Mesodermal cell (in vitro differentiated cells): ENCODE measurements at regions not wholly inside any gene's neighbourhood (a gene's known extent, or its start where the extent isn't known, plus 50 kb on each side); places are given as distances from the start of the nearest gene placed in this dataset.
A peak's percentile ranks its signal among the peaks of the same experiment; 100 is the strongest.
"Not testable (repeated sequence)": the region's sequence is repeated elsewhere in the genome, so short reads cannot be mapped to it uniquely, and the experiment has no call there.

ENCODE experiments used
- H3K27ac ChIP-seq: 2 replicates; pipeline ENCODE4 v1.7.0; 2013; ENCODE audit warnings: mild to moderate bottlenecking, low read depth, low read length, moderate library complexity; ENCODE audit not compliant: severe bottlenecking
- H3K36me3 ChIP-seq: 2 replicates; pipeline ENCODE4 v1.7.1; 2013; ENCODE audit warnings: mild to moderate bottlenecking, low read length, moderate library complexity; ENCODE audit not compliant: control insufficient read depth, insufficient read depth
- H3K4me1 ChIP-seq: one replicate; pipeline ENCODE4 v1.7.1; 2013; ENCODE audit warnings: mild to moderate bottlenecking, low read length; ENCODE audit not compliant: insufficient read depth, control insufficient read depth, poor library complexity, severe bottlenecking
- H3K4me3 ChIP-seq: 2 replicates; pipeline ENCODE4 v1.7.0; 2013; ENCODE audit warnings: low read length, control low read depth, mild to moderate bottlenecking; ENCODE audit not compliant: insufficient read depth, poor library complexity, severe bottlenecking; ENCODE audit errors: extremely low read depth
- H3K9me3 ChIP-seq: 2 replicates; pipeline ENCODE4 v1.7.1; 2013; ENCODE audit warnings: mild to moderate bottlenecking, low read length, moderate library complexity; ENCODE audit not compliant: control insufficient read depth
- WGBS, 2 experiments: methylation state at CpG; one replicate each; pipeline ENCODE4 v1.1.5; 2013; ENCODE audit warnings: missing lambda C conversion rate in 2 of 2; ENCODE audit not compliant: insufficient coverage in 2 of 2; 5-methylcytosine and 5-hydroxymethylcytosine counted together

DNA sequence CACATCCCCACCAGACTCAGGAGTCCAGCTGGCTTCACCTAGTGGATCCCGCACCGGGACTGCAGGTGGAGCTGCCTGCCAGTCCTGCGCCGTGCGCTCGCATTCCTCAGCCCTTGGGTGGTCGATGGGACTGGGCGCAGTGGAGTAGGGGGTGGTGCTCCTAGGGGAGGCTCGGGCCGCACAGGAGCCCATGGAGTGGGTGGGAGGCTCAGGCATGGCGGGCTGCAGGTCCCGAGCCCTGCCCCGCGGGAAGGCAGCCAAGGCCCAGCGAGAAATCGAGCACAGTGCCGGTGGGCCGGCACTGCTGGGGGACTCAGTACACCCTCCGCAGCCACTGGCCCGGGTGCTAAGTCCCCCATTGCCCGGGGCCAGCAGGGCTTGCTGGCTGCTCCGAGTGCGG is 153.7 kb upstream of the NRIP1 start:
- H3K4me3 ChIP-seq, H3K9me3 ChIP-seq, H3K36me3 ChIP-seq, H3K4me1 ChIP-seq, H3K27ac ChIP-seq: not testable (repeated sequence)
- no CpG with 5 or more reads among the region's 23 CpGs for WGBS, 2 experiments

- no peaks in the 10 kb centered on the region for H3K4me1 ChIP-seq
- WGBS, 2 experiments, result 83% methylated on average over 3 of the region's 5 CpGs; no CpG with 5 or more reads in 1 of the 2 experiments
- no peak overlapping the region for H3K4me3 ChIP-seq
- H3K9me3 ChIP-seq, result no peaks in the 10 kb centered on the region
- no peak overlapping the region for H3K27ac ChIP-seq
- no peaks in the 10 kb centered on the region for H3K36me3 ChIP-seq
Observed at GRCh38 chr21:15219039-15219438, 154.2 kb upstream of the NRIP1 start.

DNA sequence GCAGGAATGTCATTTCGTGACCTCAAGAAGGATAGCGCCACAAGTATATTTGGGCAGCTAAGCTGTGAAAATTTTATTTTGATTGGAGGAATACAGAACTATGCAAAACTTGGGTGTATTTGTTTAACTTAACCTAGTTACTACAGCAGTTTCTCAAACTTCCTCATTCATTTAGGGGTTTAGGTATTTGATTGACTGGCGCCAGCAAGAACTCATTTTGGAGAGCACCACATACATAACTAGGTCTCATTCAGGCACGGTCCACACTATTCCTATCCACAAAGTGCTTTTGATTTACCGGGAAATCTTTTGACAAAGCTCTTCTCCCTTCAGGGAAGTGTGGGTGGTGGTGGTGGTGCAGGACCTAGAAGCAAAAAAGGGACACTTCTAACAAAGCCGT is 155.1 kb upstream of the NRIP1 start:
- WGBS, 2 experiments, result 100% methylated on average over 2 to 3 of the region's 6 CpGs
- H3K27ac ChIP-seq, result no peak overlapping the region
- H3K4me3 ChIP-seq, result no peak overlapping the region
- H3K4me1 ChIP-seq, result no peaks in the 10 kb centered on the region
- no peaks in the 10 kb centered on the region for H3K9me3 ChIP-seq
- H3K36me3 ChIP-seq, result no peaks in the 10 kb centered on the region

- H3K4me3 ChIP-seq, result no peak overlapping the region
Observed at GRCh38 chr21:15221799-15222386, 157.1 kb upstream of the NRIP1 start.

DNA sequence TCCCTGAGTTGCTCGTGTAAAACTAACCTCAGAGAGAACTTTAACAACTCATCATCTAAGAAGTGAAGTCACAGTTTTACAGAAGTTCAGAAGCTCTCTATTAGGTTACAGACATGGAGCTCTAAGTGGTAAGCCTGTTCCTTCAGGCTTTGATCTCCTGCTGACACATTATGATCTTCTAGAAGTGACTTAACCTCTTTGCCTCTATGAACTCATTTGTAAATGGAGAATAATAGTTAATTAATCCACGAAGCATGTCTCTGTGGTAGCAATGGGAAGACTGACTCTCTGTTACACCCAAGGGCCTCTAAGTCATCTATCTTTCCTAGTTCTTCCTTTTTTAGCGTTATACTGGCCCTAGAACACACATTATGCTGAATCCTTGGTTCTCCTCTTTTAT is 157.9 kb upstream of the NRIP1 start:
- no peaks in the 10 kb centered on the region for H3K36me3 ChIP-seq
- WGBS, 2 experiments, result 20% methylated on average over 1 of the region's 3 CpGs; no CpG with 5 or more reads in 1 of the 2 experiments
- H3K4me3 ChIP-seq, result no peak overlapping the region
- no peaks in the 10 kb centered on the region for H3K4me1 ChIP-seq
- H3K9me3 ChIP-seq, result no peaks in the 10 kb centered on the region
- H3K27ac ChIP-seq, result peak overlapping the region; percentile 26

More at GRCh38 chr21:15221799-15222386, 157.1 kb upstream of the NRIP1 start:
- no peaks in the 10 kb centered on the region for H3K4me1 ChIP-seq
- H3K9me3 ChIP-seq, result no peaks in the 10 kb centered on the region
- no peak overlapping the region for H3K27ac ChIP-seq
- H3K36me3 ChIP-seq, result no peaks in the 10 kb centered on the region

- H3K4me1 ChIP-seq, result no peaks in the 10 kb centered on the region
- no peaks in the 10 kb centered on the region for H3K36me3 ChIP-seq
- H3K27ac ChIP-seq, result no peak overlapping the region
- H3K4me3 ChIP-seq, result no peak overlapping the region
- no peaks in the 10 kb centered on the region for H3K9me3 ChIP-seq
- 94 to 97% methylated on average over 5 to 6 of the region's 6 CpGs for WGBS, 2 experiments
Observed at GRCh38 chr21:15224346-15225086, 159.7 kb upstream of the NRIP1 start.

- Histone ChIP-seq H3K36me3 (no peaks in the 10 kb centered on the region), H3K4me1 (no peaks in the 10 kb centered on the region), H3K27ac (no peak overlapping the region), H3K4me3 (no peak overlapping the region), H3K9me3 (no peaks in the 10 kb centered on the region)
- WGBS, 2 experiments, result 90% methylated on average over 2 of the region's 3 CpGs; no CpG with 5 or more reads in 1 of the 2 experiments
Observed at GRCh38 chr21:15227919-15228318, 163.1 kb upstream of the NRIP1 start.

GRCh38 chr21:15229390-15229789 is 164.6 kb upstream of the NRIP1 start:
- 75 to 94% methylated on average over 2 of the region's 4 CpGs for WGBS, 2 experiments
- no peak overlapping the region for H3K27ac ChIP-seq
- H3K4me3 ChIP-seq, result no peak overlapping the region
- H3K36me3 ChIP-seq, result no peaks in the 10 kb centered on the region
- no peaks in the 10 kb centered on the region for H3K9me3 ChIP-seq
- no peaks in the 10 kb centered on the region for H3K4me1 ChIP-seq

DNA sequence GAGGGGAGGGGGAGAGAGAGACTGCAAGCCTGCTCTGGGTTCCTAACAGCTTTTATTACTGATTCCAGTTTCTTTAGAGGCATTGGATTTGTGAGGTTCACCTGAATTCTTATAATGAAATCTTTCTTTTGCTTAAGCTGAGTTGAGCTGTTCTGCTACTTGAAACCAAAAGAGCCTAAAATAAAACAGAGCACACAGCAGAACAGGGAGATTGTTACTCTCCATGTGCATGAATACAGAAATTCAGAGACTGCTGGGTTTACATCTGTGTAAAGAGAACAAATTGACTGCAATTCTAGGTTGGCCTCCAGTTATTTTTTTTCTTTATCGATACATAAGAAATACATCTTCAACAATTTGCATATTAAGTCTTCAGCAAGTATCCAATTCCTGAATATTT is 168.8 kb upstream of the NRIP1 start:
- no CpG with 5 or more reads among the region's 1 CpG for WGBS, 2 experiments
- no peak overlapping the region for H3K4me3 ChIP-seq
- no peaks in the 10 kb centered on the region for H3K9me3 ChIP-seq
- no peak overlapping the region for H3K27ac ChIP-seq
- no peaks in the 10 kb centered on the region for H3K36me3 ChIP-seq
- no peaks in the 10 kb centered on the region for H3K4me1 ChIP-seq

DNA sequence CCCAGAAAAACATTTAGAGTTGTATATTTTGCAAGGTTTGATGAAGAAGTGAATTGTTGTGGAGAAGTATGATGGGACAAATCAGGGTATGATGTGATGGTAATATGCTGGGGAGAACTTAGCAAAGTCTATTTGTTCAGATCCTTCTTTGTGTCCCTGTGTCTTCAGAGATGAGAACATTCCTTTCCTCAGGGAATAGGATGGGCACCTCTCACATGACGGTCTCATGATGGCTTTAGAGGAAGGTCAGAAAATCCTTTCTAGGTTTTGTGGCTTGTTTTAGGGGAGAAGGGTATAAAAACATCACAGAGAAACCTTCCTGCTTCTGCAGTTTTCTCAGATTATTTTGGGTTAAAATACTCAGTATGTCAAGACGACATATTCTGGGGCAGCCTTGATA is 171.3 kb upstream of the NRIP1 start:
- no peak overlapping the region for H3K27ac ChIP-seq
- no peaks in the 10 kb centered on the region for H3K9me3 ChIP-seq
- H3K4me3 ChIP-seq, result no peak overlapping the region
- WGBS, 2 experiments, result 100% methylated on average over 1 of the region's 2 CpGs; no CpG with 5 or more reads in 1 of the 2 experiments
- H3K4me1 ChIP-seq, result no peaks in the 10 kb centered on the region
- no peaks in the 10 kb centered on the region for H3K36me3 ChIP-seq

- Histone ChIP-seq H3K4me1 (no peaks in the 10 kb centered on the region), H3K9me3 (no peaks in the 10 kb centered on the region), H3K27ac (no peak overlapping the region), H3K4me3 (no peak overlapping the region), H3K36me3 (no peaks in the 10 kb centered on the region)
- WGBS, 2 experiments, result 80% methylated on average over 1 of the region's 2 CpGs; no CpG with 5 or more reads in 1 of the 2 experiments
Observed at GRCh38 chr21:15240848-15241247, 176.0 kb upstream of the NRIP1 start.
